ENCODE measurements at regions not wholly inside any gene's neighbourhood (a gene's known extent, or its start where the extent isn't known, plus 50 kb on each side); places are given as distances from the start of the nearest gene placed in this dataset.

DNA sequence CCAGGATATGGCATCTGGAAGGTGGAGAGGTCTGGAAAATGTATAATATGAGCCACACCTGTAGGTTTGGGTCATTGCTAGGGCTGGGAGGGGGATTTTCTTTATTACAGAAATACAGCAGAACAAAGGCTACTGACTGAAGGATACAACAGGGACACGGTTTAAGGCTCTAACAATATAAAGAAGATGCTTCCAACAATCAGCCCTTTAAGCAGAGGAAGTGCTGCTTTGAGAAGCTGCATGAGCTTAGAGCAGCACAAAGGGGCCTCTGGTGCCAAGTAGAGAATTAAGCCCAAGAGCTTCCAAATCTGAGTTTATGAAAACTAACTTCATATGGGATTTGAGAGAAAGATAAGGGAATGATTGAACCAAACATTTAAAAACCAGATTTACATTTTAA lies 174.5 kb upstream of the RMP24 start:
- no peak for TF ChIP-seq ZNF202 (tag by site-specific recombination; IDR thresholded peaks at IDR 0.05; ENCODE audit: borderline replicate concordance)
- TF ChIP-seq ZBTB7A (tag by site-specific recombination; IDR thresholded peaks at IDR 0.05; ENCODE audit: low read depth), result no peak
- TF ChIP-seq, protein P1, sequence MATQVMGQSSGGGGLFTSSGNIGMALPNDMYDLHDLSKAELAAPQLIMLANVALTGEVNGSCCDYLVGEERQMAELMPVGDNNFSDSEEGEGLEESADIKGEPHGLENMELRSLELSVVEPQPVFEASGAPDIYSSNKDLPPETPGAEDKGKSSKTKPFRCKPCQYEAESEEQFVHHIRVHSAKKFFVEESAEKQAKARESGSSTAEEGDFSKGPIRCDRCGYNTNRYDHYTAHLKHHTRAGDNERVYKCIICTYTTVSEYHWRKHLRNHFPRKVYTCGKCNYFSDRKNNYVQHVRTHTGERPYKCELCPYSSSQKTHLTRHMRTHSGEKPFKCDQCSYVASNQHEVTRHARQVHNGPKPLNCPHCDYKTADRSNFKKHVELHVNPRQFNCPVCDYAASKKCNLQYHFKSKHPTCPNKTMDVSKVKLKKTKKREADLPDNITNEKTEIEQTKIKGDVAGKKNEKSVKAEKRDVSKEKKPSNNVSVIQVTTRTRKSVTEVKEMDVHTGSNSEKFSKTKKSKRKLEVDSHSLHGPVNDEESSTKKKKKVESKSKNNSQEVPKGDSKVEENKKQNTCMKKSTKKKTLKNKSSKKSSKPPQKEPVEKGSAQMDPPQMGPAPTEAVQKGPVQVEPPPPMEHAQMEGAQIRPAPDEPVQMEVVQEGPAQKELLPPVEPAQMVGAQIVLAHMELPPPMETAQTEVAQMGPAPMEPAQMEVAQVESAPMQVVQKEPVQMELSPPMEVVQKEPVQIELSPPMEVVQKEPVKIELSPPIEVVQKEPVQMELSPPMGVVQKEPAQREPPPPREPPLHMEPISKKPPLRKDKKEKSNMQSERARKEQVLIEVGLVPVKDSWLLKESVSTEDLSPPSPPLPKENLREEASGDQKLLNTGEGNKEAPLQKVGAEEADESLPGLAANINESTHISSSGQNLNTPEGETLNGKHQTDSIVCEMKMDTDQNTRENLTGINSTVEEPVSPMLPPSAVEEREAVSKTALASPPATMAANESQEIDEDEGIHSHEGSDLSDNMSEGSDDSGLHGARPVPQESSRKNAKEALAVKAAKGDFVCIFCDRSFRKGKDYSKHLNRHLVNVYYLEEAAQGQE (tag by site-specific recombination; IDR thresholded peaks at IDR 0.05), result no peak
- TF ChIP-seq, protein P2, sequence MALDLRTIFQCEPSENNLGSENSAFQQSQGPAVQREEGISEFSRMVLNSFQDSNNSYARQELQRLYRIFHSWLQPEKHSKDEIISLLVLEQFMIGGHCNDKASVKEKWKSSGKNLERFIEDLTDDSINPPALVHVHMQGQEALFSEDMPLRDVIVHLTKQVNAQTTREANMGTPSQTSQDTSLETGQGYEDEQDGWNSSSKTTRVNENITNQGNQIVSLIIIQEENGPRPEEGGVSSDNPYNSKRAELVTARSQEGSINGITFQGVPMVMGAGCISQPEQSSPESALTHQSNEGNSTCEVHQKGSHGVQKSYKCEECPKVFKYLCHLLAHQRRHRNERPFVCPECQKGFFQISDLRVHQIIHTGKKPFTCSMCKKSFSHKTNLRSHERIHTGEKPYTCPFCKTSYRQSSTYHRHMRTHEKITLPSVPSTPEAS (tag by site-specific recombination; IDR thresholded peaks at IDR 0.05), result no peak
- TF ChIP-seq ZNF629 (tag by site-specific recombination; IDR thresholded peaks at IDR 0.05), result no peak
- no peak for TF ChIP-seq ZNF157 (tag by site-specific recombination; IDR thresholded peaks at IDR 0.05)
- TF ChIP-seq, protein P3, sequence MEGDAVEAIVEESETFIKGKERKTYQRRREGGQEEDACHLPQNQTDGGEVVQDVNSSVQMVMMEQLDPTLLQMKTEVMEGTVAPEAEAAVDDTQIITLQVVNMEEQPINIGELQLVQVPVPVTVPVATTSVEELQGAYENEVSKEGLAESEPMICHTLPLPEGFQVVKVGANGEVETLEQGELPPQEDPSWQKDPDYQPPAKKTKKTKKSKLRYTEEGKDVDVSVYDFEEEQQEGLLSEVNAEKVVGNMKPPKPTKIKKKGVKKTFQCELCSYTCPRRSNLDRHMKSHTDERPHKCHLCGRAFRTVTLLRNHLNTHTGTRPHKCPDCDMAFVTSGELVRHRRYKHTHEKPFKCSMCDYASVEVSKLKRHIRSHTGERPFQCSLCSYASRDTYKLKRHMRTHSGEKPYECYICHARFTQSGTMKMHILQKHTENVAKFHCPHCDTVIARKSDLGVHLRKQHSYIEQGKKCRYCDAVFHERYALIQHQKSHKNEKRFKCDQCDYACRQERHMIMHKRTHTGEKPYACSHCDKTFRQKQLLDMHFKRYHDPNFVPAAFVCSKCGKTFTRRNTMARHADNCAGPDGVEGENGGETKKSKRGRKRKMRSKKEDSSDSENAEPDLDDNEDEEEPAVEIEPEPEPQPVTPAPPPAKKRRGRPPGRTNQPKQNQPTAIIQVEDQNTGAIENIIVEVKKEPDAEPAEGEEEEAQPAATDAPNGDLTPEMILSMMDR (tag by site-specific recombination; IDR thresholded peaks at IDR 0.05), result no peak
- no peak for TF ChIP-seq ZNF302 (tag by site-specific recombination; IDR thresholded peaks at IDR 0.05; ENCODE audit: low read depth)
- TF ChIP-seq, protein P4, sequence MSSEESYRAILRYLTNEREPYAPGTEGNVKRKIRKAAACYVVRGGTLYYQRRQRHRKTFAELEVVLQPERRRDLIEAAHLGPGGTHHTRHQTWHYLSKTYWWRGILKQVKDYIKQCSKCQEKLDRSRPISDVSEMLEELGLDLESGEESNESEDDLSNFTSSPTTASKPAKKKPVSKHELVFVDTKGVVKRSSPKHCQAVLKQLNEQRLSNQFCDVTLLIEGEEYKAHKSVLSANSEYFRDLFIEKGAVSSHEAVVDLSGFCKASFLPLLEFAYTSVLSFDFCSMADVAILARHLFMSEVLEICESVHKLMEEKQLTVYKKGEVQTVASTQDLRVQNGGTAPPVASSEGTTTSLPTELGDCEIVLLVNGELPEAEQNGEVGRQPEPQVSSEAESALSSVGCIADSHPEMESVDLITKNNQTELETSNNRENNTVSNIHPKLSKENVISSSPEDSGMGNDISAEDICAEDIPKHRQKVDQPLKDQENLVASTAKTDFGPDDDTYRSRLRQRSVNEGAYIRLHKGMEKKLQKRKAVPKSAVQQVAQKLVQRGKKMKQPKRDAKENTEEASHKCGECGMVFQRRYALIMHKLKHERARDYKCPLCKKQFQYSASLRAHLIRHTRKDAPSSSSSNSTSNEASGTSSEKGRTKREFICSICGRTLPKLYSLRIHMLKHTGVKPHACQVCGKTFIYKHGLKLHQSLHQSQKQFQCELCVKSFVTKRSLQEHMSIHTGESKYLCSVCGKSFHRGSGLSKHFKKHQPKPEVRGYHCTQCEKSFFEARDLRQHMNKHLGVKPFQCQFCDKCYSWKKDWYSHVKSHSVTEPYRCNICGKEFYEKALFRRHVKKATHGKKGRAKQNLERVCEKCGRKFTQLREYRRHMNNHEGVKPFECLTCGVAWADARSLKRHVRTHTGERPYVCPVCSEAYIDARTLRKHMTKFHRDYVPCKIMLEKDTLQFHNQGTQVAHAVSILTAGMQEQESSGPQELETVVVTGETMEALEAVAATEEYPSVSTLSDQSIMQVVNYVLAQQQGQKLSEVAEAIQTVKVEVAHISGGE (tag by site-specific recombination; conservative IDR thresholded peaks at IDR 0.05; ENCODE audit: low read depth), result no peak
- TF ChIP-seq ZNF292 (tag by site-specific recombination; IDR thresholded peaks at IDR 0.05; ENCODE audit: borderline replicate concordance, low read depth), result no peak
- no peak for TF ChIP-seq SP3 (tag by site-specific recombination; IDR thresholded peaks at IDR 0.05)
